ENCODE measurements at regions not wholly inside any gene's neighbourhood (a gene's known extent, or its start where the extent isn't known, plus 50 kb on each side); places are given as distances from the start of the nearest gene placed in this dataset.

DNA sequence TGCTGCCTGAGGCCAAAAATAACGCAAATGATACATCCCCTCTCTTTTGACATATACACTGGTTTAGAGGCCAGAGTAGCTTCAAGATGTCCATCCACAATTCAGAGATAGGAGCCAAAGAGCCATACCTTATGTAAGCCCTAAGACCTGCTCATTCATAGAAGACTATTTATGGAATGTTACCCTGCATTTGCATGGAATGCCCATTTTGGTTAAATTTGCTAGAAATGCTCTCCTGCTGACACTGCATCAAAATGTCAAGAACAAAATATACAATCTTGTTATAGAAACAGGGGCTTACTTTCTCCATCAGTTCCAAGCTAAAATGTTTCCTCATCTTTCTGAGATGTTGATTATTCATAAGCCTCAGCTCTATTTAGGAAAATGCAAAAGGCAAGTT, 183.3 kb upstream of the CDKN3 start:
- Histone ChIP-seq H3K36me3 (ENCODE audit: insufficient read depth) (no peaks in the 10 kb centered on the region), H3K79me2 (ENCODE audit: insufficient read depth, low read depth) (no peaks in the 10 kb centered on the region), H3K27ac (no peak overlapping the region), H3K4me2 (no peak overlapping the region), H3K4me1 (ENCODE audit: low read depth, poor library complexity, severe bottlenecking) (no peaks in the 10 kb centered on the region), H3K27me3 (ENCODE audit: insufficient read depth, low read depth) (no peaks in the 10 kb centered on the region), H2AFZ (ENCODE audit: low read depth) (no peak overlapping the region), H3K9ac (no peak overlapping the region), H3K4me3 (IDR thresholded peaks at IDR 0.05; ENCODE audit: insufficient read depth, low read depth, low read length) (no peak overlapping the region), H4K20me1 (ENCODE audit: insufficient read depth) (no peaks in the 10 kb centered on the region)
- no peak for TF ChIP-seq CTCF (conservative IDR thresholded peaks at IDR 0.05; ENCODE audit: low read depth, low read length)

GRCh38 chr14:54216827-54217226, 180.0 kb upstream of the CDKN3 start:
- Histone ChIP-seq H3K36me3 (ENCODE audit: insufficient read depth) (no peaks in the 10 kb centered on the region), H3K79me2 (ENCODE audit: insufficient read depth, low read depth) (no peaks in the 10 kb centered on the region), H3K4me2 (no peak overlapping the region), H3K9ac (no peak overlapping the region), H3K4me1 (ENCODE audit: low read depth, poor library complexity, severe bottlenecking) (no peaks in the 10 kb centered on the region), H3K27ac (no peak overlapping the region), H3K4me3 (IDR thresholded peaks at IDR 0.05; ENCODE audit: insufficient read depth, low read depth, low read length) (no peak overlapping the region), H3K27me3 (ENCODE audit: insufficient read depth, low read depth) (no peaks in the 10 kb centered on the region), H2AFZ (ENCODE audit: low read depth) (no peak overlapping the region), H4K20me1 (ENCODE audit: insufficient read depth) (no peaks in the 10 kb centered on the region)
- TF ChIP-seq CTCF (conservative IDR thresholded peaks at IDR 0.05; ENCODE audit: low read depth, low read length): no peak

DNA sequence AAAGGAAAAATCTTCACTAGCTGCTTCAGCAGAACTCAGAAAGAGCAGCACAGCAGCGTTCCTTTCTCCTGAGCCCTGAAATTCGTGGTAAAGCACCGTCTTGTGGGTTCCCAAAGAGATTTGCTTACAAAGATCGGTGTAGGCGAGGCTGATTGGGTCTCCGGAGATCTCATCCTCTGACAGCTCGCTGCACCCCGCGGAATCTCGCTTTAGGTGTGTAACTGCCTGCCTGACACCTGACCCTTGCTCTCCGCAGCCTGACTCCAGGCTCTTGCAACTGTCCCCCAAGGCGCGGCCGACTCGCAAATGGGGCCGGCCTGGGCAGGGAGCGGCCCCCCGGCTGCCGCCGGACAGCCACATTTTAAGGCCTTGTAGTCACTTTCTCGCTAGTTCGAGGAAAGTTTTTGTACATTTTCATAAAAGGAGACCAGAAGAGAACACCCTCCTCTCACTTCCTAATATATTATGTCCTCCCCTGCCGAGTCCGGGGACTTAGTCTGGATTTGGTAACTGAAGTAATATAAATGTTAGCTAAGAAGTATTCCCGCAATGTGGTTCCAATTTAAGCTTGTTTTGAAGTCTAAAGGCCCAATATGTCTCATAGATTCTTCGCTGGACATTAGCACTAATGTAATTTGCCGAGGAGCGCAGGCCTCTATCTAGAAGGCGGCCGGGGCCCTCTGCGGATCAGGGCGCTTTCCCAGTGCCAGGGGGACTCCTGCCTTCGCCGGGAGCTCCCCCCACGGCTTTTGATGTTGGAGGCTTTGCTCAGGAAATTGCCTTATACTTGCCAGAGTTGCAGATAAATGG, 177.3 kb upstream of the CDKN3 start:
- no peaks in the 10 kb centered on the region for H3K79me2 ChIP-seq (ENCODE audit: insufficient read depth, low read depth)
- no peaks in the 10 kb centered on the region for H3K27me3 ChIP-seq (ENCODE audit: insufficient read depth, low read depth)
- TF ChIP-seq CTCF (conservative IDR thresholded peaks at IDR 0.05; ENCODE audit: low read depth, low read length): no peak
- H3K27ac ChIP-seq: no peak overlapping the region
- H4K20me1 ChIP-seq (ENCODE audit: insufficient read depth): no peaks in the 10 kb centered on the region
- H3K4me1 ChIP-seq (ENCODE audit: low read depth, poor library complexity, severe bottlenecking): no peaks in the 10 kb centered on the region
- no peak overlapping the region for H3K4me3 ChIP-seq (IDR thresholded peaks at IDR 0.05; ENCODE audit: insufficient read depth, low read depth, low read length)
- H3K9ac ChIP-seq: no peak overlapping the region
- no peak overlapping the region for H2AFZ ChIP-seq (ENCODE audit: low read depth)
- H3K36me3 ChIP-seq (ENCODE audit: insufficient read depth): no peaks in the 10 kb centered on the region
- H3K4me2 ChIP-seq: no peak overlapping the region

GRCh38 chr14:54220071-54220703, 176.6 kb upstream of the CDKN3 start:
- Histone ChIP-seq H3K4me2 (no peak overlapping the region), H3K4me3 (IDR thresholded peaks at IDR 0.05; ENCODE audit: insufficient read depth, low read depth, low read length) (no peak overlapping the region), H3K27ac (no peak overlapping the region), H3K36me3 (ENCODE audit: insufficient read depth) (no peaks in the 10 kb centered on the region), H3K27me3 (ENCODE audit: insufficient read depth, low read depth) (no peaks in the 10 kb centered on the region), H3K79me2 (ENCODE audit: insufficient read depth, low read depth) (no peaks in the 10 kb centered on the region), H4K20me1 (ENCODE audit: insufficient read depth) (no peaks in the 10 kb centered on the region), H2AFZ (ENCODE audit: low read depth) (no peak overlapping the region), H3K4me1 (ENCODE audit: low read depth, poor library complexity, severe bottlenecking) (no peaks in the 10 kb centered on the region), H3K9ac (no peak overlapping the region)
- TF ChIP-seq CTCF (conservative IDR thresholded peaks at IDR 0.05; ENCODE audit: low read depth, low read length): no peak

All from KMS-11 (cell line).